Heart left ventricle (tissue), 16 donors: ENCODE measurements at regions not wholly inside any gene's neighbourhood (a gene's known extent, or its start where the extent isn't known, plus 50 kb on each side); places are given as distances from the start of the nearest gene placed in this dataset.
A peak's percentile ranks its signal among the peaks of the same experiment; 100 is the strongest.

Source experiments
- ATAC-seq, 4 donors: fragments of 200-7000 bp; cut with Tn5 transposase; one replicate each; pipeline ENCODE4 v1.9.1; 2020 to 2022; ENCODE audit warnings: moderate library complexity in 4 of 4, mild to moderate bottlenecking in 3 of 4, moderate number of reproducible peaks in 1 of 4
- DNase-seq, 5 donors: peaks; one replicate each; pipeline ENCODE4 v3.0.0-alpha.2; 2020
- H3K27ac ChIP-seq, 12 donors: fragments of 200-600 bp; sonication (generic) in 4 of 12; one replicate each; pipeline versions ENCODE4 v1.5.0 to v1.8.0; 2016 to 2022; ENCODE audit warnings: mild to moderate bottlenecking in 2 of 12
- H3K27me3 ChIP-seq, 9 donors: fragments of 200-600 bp; sonication (generic) in 2 of 9; one replicate each; pipeline versions ENCODE4 v1.5.1 to v1.8.0; 2016 to 2022; ENCODE audit warnings: mild to moderate bottlenecking in 3 of 9
- H3K36me3 ChIP-seq, 9 donors: fragments of 200-600 bp; sonication (generic) in 2 of 9; one replicate each; pipeline versions ENCODE4 v1.5.0 to v1.8.0; 2018 to 2022; ENCODE audit warnings: mild to moderate bottlenecking in 2 of 9
- H3K4me1 ChIP-seq, 12 donors: fragments of 200-600 bp; sonication (generic) in 4 of 12; one replicate each; pipeline versions ENCODE4 v1.5.0 to v1.8.0; 2016 to 2022; ENCODE audit warnings: mild to moderate bottlenecking in 3 of 12
- H3K4me3 ChIP-seq, 12 donors: fragments of 200-600 bp; sonication (generic) in 4 of 12; one replicate each; pipeline versions ENCODE4 v1.5.0 to v1.8.0; 2017 to 2022; ENCODE audit warnings: mild to moderate bottlenecking in 9 of 12, moderate library complexity in 4 of 12
- H3K9me3 ChIP-seq, 12 donors: fragments of 200-600 bp; sonication (generic) in 4 of 12; one replicate each; pipeline versions ENCODE4 v1.5.0 to v1.8.0; 2016 to 2022; ENCODE audit warnings: mild to moderate bottlenecking in 1 of 12
- CTCF ChIP-seq, 12 donors: fragments of 200-600 bp; sonication (generic) in 4 of 12; IDR thresholded peaks; one replicate each; pipeline versions ENCODE4 v1.5.0 to v1.8.0; 2018 to 2022; ENCODE audit warnings: antibody characterized with exemption in 12 of 12, mild to moderate bottlenecking in 5 of 12
- POLR2A ChIP-seq, 2 donors: fragments of 450-650 bp; IDR thresholded peaks; one replicate each; pipeline ENCODE4 v1.6.1; 2017; ENCODE audit warnings: antibody characterized with exemption in 2 of 2, mild to moderate bottlenecking in 2 of 2, moderate library complexity in 2 of 2
- WGBS, 4 donors: extraction: QIAGEN DNeasy Blood & Tissue Kit in 2 of 4; methylation state at CpG; one replicate each; pipeline versions ENCODE4 v1.1.5 to v1.1.7; 2013 to 2018; 5-methylcytosine and 5-hydroxymethylcytosine counted together
- intact Hi-C, 10 donors: fragments of 100-400 bp; cut with DNase I; formaldehyde crosslinking; loops; one replicate each; pipeline versions ENCODE4 v1.11.1 to v1.14.2; 2022
- donor health status: ischemic (EF 13 %, LVEDD 7.1; RV severe dilation, severe dysfunction).
- donor health status: healthy with polysubstance abuse.
- donor health status: DM: no; HTN: yes; CAD: no.
- donor health status: DM: no; HTN: no; CAD: no.
- donor health status: ischemic (EF 25% LVEDD 6.9; RV normal size, moderate dysfunction).
- donor health status: ischemic (EF 25% LVEDD 5.7; RV mildly dilated, moderate dysfunction).
- donor health status: healthy.
- donor health status: DM: yes; HTN: yes; CAD: no.
- donor health status: ischemic (EF 35%, LVEDD 5.7; RV mildly dilated, moderate dysfunction).
- donor health status: nonischemic (EF 11% LVEDD 7.7; RV severe dilation, severe dysfunction).
- donor health status: DM: yes; HTN: yes; CAD: no.
- donor health status: PGD.
- donor health status: ischemic (EF 29% LVEDD 5.4; RV normal size, mild dysfunction).
- donor health status: nonischemic (EF 23%, LVEDD 6.1; RV moderate dilation, normal function).

GRCh38 chr21:39009587-39010225 is 173.5 kb downstream of the PSMG1 start:
- WGBS, 4 donors: 74 to 82% (median 78%) methylated on average over 7 of the region's 7 CpGs
- TF ChIP-seq POLR2A (IDR thresholded peaks at IDR 0.05) (no peak), CTCF (IDR thresholded peaks at IDR 0.05) (no peak)
- intact Hi-C loops: loop anchor here in 5 of 10 donors (5.0 to 10.0 kb wide), 6 partner anchors 33 to 265 kb away; partner anchors contain the start of gene ETS2 (in 2 of the 5)
- no peak overlapping the region for H3K4me3 ChIP-seq
- no peak for ATAC-seq
- DNase-seq: peak in 1 of 5 donors; percentile 23
- H3K27ac ChIP-seq: no peak overlapping the region
- H3K27me3 ChIP-seq: no peaks in the 10 kb centered on the region
- peaks cover 0 to 15% (median 0%) of the 10 kb centered on the region in 12 donors for H3K9me3 ChIP-seq
- peaks cover 9 to 62% (median 29%) of the 10 kb centered on the region in 12 donors for H3K4me1 ChIP-seq
- H3K36me3 ChIP-seq: no peaks in the 10 kb centered on the region

DNA sequence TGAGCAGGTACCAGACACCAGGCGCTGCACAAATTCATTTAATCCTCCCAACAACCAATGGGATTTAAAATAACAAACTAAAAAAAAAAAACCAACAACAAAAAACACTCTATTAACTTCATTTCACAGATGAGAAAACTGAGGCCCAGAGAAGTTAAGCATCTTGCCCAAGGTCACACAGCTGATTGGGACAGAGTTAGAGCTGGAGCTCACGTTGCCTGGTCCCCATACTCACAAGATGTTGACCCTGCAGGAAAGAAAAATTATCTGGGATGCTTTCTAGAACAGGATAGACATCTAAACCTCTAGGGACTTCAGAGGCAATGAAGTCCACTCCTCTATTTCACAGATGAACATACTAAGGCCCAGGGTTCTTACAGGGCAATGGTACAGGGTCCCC is 175.3 kb downstream of the PSMG1 start:
- no peaks in the 10 kb centered on the region for H3K36me3 ChIP-seq
- no peak overlapping the region for H3K4me3 ChIP-seq
- no peak for DNase-seq
- TF ChIP-seq CTCF (IDR thresholded peaks at IDR 0.05) (no peak), POLR2A (IDR thresholded peaks at IDR 0.05) (no peak)
- ATAC-seq: no peak
- WGBS, 4 donors: 91 to 98% (median 97%) methylated on average over 2 of the region's 2 CpGs
- H3K4me1 ChIP-seq: peaks cover 9 to 71% (median 47%) of the 10 kb centered on the region in 12 donors
- peak overlapping the region in 11 of 12 donors; percentile 58 to 91 (median 82) for H3K27ac ChIP-seq
- intact Hi-C loops: loop anchor here in 4 of 10 donors (5.0 to 10.0 kb wide), 5 partner anchors 34 to 263 kb away; partner anchors contain the start of gene ETS2 (in 1 of the 4)
- peaks cover 0 to 15% (median 0%) of the 10 kb centered on the region in 12 donors for H3K9me3 ChIP-seq
- no peaks in the 10 kb centered on the region for H3K27me3 ChIP-seq

DNA sequence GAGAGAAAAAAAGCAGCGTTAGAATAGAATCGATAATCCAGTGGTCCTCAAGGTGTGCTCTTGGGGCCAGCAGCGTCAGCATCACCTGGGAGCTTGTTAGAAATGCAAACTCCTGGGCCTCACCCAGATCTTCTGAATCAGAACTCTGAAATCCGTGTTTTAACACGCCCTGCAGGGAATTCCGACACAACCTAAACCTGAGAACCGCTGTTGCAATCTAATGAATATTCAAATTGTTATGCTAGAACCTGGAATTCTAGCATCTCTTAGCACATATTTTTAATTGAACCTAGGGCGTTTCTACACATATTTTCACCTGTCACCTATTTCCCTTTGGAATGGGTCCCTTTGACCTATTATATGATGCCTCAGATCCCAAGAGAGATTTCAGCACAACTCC is 175.7 kb downstream of the PSMG1 start:
- TF ChIP-seq CTCF (IDR thresholded peaks at IDR 0.05): no peak
- no peak for TF ChIP-seq POLR2A (IDR thresholded peaks at IDR 0.05)
- H3K27me3 ChIP-seq: no peaks in the 10 kb centered on the region
- intact Hi-C loops: loop anchor here in 4 of 10 donors (5.0 to 10.0 kb wide), 5 partner anchors 35 to 263 kb away; partner anchors contain the start of gene ETS2 (in 1 of the 4)

DNA sequence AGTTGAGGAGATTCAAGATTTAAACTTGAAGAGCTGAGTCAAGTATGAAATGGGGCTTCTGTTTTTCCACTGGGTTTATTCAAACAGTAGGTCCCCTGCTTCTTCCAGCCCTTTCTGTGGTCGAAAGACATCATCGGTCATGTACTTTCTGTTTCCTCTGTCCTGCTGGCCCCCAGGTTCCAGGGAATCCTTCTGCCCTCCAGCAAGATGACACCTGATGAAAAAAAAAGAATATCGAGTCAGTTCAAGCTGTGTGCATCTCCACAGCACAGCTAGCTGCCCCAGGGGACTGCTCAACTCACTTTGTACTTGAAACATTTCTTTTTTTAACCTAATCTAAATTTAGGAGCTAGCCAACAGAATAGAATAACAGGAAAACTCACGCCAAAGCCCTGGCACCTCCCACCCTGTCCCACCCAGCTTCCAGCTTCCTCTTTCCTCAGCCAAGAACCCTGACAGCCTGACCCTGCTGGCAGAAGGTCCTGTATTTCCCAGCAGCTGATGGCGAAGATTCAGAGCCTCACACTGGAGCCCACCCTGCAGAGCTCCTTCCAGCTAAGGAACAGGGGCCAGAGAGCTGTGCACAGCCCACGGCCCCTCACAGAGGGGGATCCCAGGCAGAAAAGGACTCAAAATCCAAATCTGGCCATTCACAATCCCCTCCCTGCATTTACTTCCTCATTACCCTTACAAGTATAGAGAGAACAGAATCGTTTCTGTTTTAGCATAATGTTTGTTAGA is 176.5 kb downstream of the PSMG1 start:
- WGBS, 4 donors: 46 to 54% (median 48%) methylated on average over 7 of the region's 7 CpGs
- Histone ChIP-seq H3K4me3 (peak overlapping the region in 1 of 12 donors; percentile 2), H3K9me3 (peaks cover 0 to 15% (median 0%) of the 10 kb centered on the region in 12 donors), H3K27me3 (no peaks in the 10 kb centered on the region), H3K27ac (peak overlapping the region; percentile 68 to 91 (median 81)), H3K4me1 (peaks cover 9 to 80% (median 50%) of the 10 kb centered on the region in 12 donors), H3K36me3 (no peaks in the 10 kb centered on the region)
- DNase-seq (peak; percentile 84 to 89 (median 85)), ATAC-seq (peak; percentile 68 to 83 (median 74))
- intact Hi-C loops: loop anchor here in 4 of 10 donors (5.0 to 10.0 kb wide), 5 partner anchors 36 to 262 kb away; partner anchors contain the start of gene ETS2 (in 1 of the 4)
- TF ChIP-seq CTCF (IDR thresholded peaks at IDR 0.05) (peak in 1 of 12 donors; percentile 9), POLR2A (IDR thresholded peaks at IDR 0.05) (no peak)

More for the DNA sequence above, 175.7 kb downstream of the PSMG1 start:
- Histone ChIP-seq H3K9me3 (peaks cover 0 to 15% (median 0%) of the 10 kb centered on the region in 12 donors), H3K36me3 (no peaks in the 10 kb centered on the region), H3K4me1 (peaks cover 9 to 76% (median 50%) of the 10 kb centered on the region in 12 donors), H3K4me3 (no peak overlapping the region), H3K27ac (peak overlapping the region; percentile 58 to 91 (median 81))
- 67 to 80% (median 71%) methylated on average over 8 of the region's 8 CpGs for WGBS, 4 donors
- DNase-seq: no peak
- ATAC-seq: no peak
